MM.1S (cell line): ENCODE measurements at regions not wholly inside any gene's neighbourhood (a gene's known extent, or its start where the extent isn't known, plus 50 kb on each side); places are given as distances from the start of the nearest gene placed in this dataset.

Source experiments
- DNase-seq: peaks from one replicate; pipeline ENCODE4 v3.0.0-alpha.2; 2015
- H2AFZ ChIP-seq: fragments of 300-600 bp; sonication (generic); 2 replicates; pipeline ENCODE4 v1.6.0; 2016; ENCODE audit warnings: antibody characterized with exemption, low read length
- H3F3A ChIP-seq: fragments of 300-600 bp; sonication (generic); 2 replicates; pipeline ENCODE4 v1.6.1; 2016; ENCODE audit warnings: mild to moderate bottlenecking, antibody characterized with exemption, low read length, moderate library complexity, mixed read lengths; ENCODE audit not compliant: insufficient read depth
- H3K27ac ChIP-seq: fragments of 300-600 bp; sonication (generic); 2 replicates; pipeline ENCODE4 v1.5.1; 2016; ENCODE audit warnings: mild to moderate bottlenecking, low read length
- H3K27me3 ChIP-seq: fragments of 300-600 bp; sonication (generic); replicated peaks from 2 replicates; pipeline ENCODE4 v1.6.0; 2016; ENCODE audit warnings: low read length; ENCODE audit not compliant: insufficient read depth
- H3K36me3 ChIP-seq: fragments of 300-600 bp; sonication (generic); replicated peaks from 2 replicates; pipeline ENCODE4 v1.6.1; 2016; ENCODE audit warnings: mild to moderate bottlenecking, low read length, mixed read lengths; ENCODE audit not compliant: insufficient read depth
- H3K4me1 ChIP-seq: fragments of 300-600 bp; sonication (generic); 2 replicates; pipeline ENCODE4 v1.6.1; 2016; ENCODE audit warnings: low read length, mixed read lengths
- H3K4me2 ChIP-seq: fragments of 300-600 bp; sonication (generic); 2 replicates; pipeline ENCODE4 v1.6.0; 2016; ENCODE audit warnings: low read depth, low read length
- H3K4me3 ChIP-seq: fragments of 300-600 bp; sonication (generic); 2 replicates; pipeline ENCODE4 v1.5.1; 2016; ENCODE audit warnings: low read length, mixed read lengths
- H3K79me2 ChIP-seq: fragments of 300-600 bp; sonication (generic); 2 replicates; pipeline ENCODE4 v1.6.1; 2016; ENCODE audit warnings: mixed run types, low read length, mixed read lengths
- H3K9ac ChIP-seq: fragments of 300-600 bp; sonication (generic); 2 replicates; pipeline ENCODE4 v1.6.1; 2016; ENCODE audit warnings: low read length, mixed read lengths
- H3K9me2 ChIP-seq: fragments of 300-600 bp; sonication (generic); replicated peaks from 2 replicates; pipeline ENCODE4 v1.6.1; 2016; ENCODE audit warnings: mild to moderate bottlenecking, low read length, mixed read lengths; ENCODE audit not compliant: insufficient read depth
- H3K9me3 ChIP-seq: fragments of 300-600 bp; sonication (generic); replicated peaks from 2 replicates; pipeline ENCODE4 v1.6.1; 2016; ENCODE audit warnings: mild to moderate bottlenecking, low read length, mixed read lengths; ENCODE audit not compliant: insufficient read depth
- H4K20me1 ChIP-seq: fragments of 300-600 bp; sonication (generic); 2 replicates; pipeline ENCODE4 v1.6.1; 2016; ENCODE audit warnings: mild to moderate bottlenecking, low read length, moderate library complexity, mixed read lengths; ENCODE audit not compliant: insufficient read depth
- CTCF ChIP-seq: fragments of 300-600 bp; sonication (generic); IDR thresholded peaks from 2 replicates; pipeline ENCODE4 v1.5.1; 2016; ENCODE audit warnings: antibody characterized with exemption, low read length, mixed read lengths
- EZH2 ChIP-seq: fragments of 300-600 bp; sonication (generic); optimal IDR thresholded peaks from 2 replicates; pipeline ENCODE3; 2017; ENCODE audit warnings: low read depth, mild to moderate bottlenecking, antibody characterized with exemption, low read length, mixed read lengths
- EZH2phosphoT487 ChIP-seq: fragments of 300-600 bp; sonication (generic); IDR thresholded peaks from 2 replicates; pipeline ENCODE4 v1.6.1; 2018; ENCODE audit warnings: antibody characterized with exemption, low read length

GRCh38 chr5:153209016-153209415 lies 281.5 kb upstream of the GRIA1 start:
- Histone ChIP-seq H4K20me1 (no peaks in the 10 kb centered on the region), H3K27me3 (no peaks in the 10 kb centered on the region), H3K4me1 (no peaks in the 10 kb centered on the region), H3K9me2 (no peaks in the 10 kb centered on the region), H3K4me3 (no peak overlapping the region), H3K9me3 (no peaks in the 10 kb centered on the region), H3K9ac (no peak overlapping the region), H3K79me2 (no peaks in the 10 kb centered on the region), H3K4me2 (no peak overlapping the region), H3K36me3 (no peaks in the 10 kb centered on the region), H3K27ac (no peak overlapping the region), H2AFZ (no peak overlapping the region), H3F3A (no peaks in the 10 kb centered on the region)
- no peak for DNase-seq
- TF ChIP-seq CTCF: no peak
- TF ChIP-seq EZH2: no peak
- TF ChIP-seq EZH2phosphoT487: no peak

- H3F3A ChIP-seq: no peaks in the 10 kb centered on the region
- DNase-seq: no peak
- H3K9me3 ChIP-seq: no peaks in the 10 kb centered on the region
- H3K79me2 ChIP-seq: no peaks in the 10 kb centered on the region
- H3K9me2 ChIP-seq: no peaks in the 10 kb centered on the region
- H2AFZ ChIP-seq: no peak overlapping the region
- no peak for TF ChIP-seq EZH2phosphoT487
- no peak for TF ChIP-seq CTCF
- no peak for TF ChIP-seq EZH2
- no peak overlapping the region for H3K9ac ChIP-seq
- H3K4me3 ChIP-seq: no peak overlapping the region
- H3K36me3 ChIP-seq: no peaks in the 10 kb centered on the region
- H3K4me1 ChIP-seq: no peaks in the 10 kb centered on the region
- H3K27me3 ChIP-seq: no peaks in the 10 kb centered on the region
- H4K20me1 ChIP-seq: no peaks in the 10 kb centered on the region
- no peak overlapping the region for H3K4me2 ChIP-seq
- H3K27ac ChIP-seq: no peak overlapping the region
Observed at GRCh38 chr5:153209687-153210086, 280.8 kb upstream of the GRIA1 start.

GRCh38 chr5:153211076-153211475 lies 279.4 kb upstream of the GRIA1 start:
- DNase-seq: no peak
- no peak overlapping the region for H2AFZ ChIP-seq
- no peaks in the 10 kb centered on the region for H3K27me3 ChIP-seq

More at GRCh38 chr5:153211076-153211475, 279.4 kb upstream of the GRIA1 start:
- H3K4me2 ChIP-seq: no peak overlapping the region
- no peak overlapping the region for H3K27ac ChIP-seq
- no peaks in the 10 kb centered on the region for H3K4me1 ChIP-seq
- H3K9me3 ChIP-seq: no peaks in the 10 kb centered on the region
- no peak overlapping the region for H3K9ac ChIP-seq
- no peaks in the 10 kb centered on the region for H3K9me2 ChIP-seq
- no peak overlapping the region for H3K4me3 ChIP-seq
- H3F3A ChIP-seq: no peaks in the 10 kb centered on the region
- no peaks in the 10 kb centered on the region for H3K36me3 ChIP-seq
- TF ChIP-seq CTCF (no peak), EZH2 (no peak), EZH2phosphoT487 (no peak)
- H4K20me1 ChIP-seq: no peaks in the 10 kb centered on the region
- no peaks in the 10 kb centered on the region for H3K79me2 ChIP-seq
